NT2/D1 (cell line): ENCODE measurements at regions not wholly inside any gene's neighbourhood (a gene's known extent, or its start where the extent isn't known, plus 50 kb on each side); places are given as distances from the start of the nearest gene placed in this dataset.

Experiments used
- DNase-seq: peaks from one replicate; pipeline ENCODE4 v3.0.0-alpha.2; 2011; ENCODE audit warnings: low read depth, low spot score
- H3K27me3 ChIP-seq: 2 replicates; pipeline ENCODE4 v1.6.0; 2011; ENCODE audit warnings: mild to moderate bottlenecking; ENCODE audit not compliant: insufficient read length, insufficient read depth
- H3K36me3 ChIP-seq: 2 replicates; pipeline ENCODE4 v1.6.1; 2011; ENCODE audit warnings: mild to moderate bottlenecking, low read length, mixed read lengths; ENCODE audit not compliant: insufficient read depth, insufficient read length
- H3K4me1 ChIP-seq: 2 replicates; pipeline ENCODE4 v1.5.1; 2011; ENCODE audit not compliant: insufficient read depth, insufficient read length
- H3K4me3 ChIP-seq: 2 replicates; pipeline ENCODE4 v1.5.1; 2011; ENCODE audit warnings: low read depth; ENCODE audit not compliant: insufficient read length
- H3K9ac ChIP-seq: 2 replicates; pipeline ENCODE4 v1.6.0; 2011; ENCODE audit warnings: low read depth; ENCODE audit not compliant: insufficient read length
- H3K9me3 ChIP-seq: 2 replicates; pipeline ENCODE4 v1.5.1; 2011; ENCODE audit warnings: mild to moderate bottlenecking, low read length; ENCODE audit not compliant: insufficient read depth
- SUZ12 ChIP-seq: IDR thresholded peaks from 2 replicates; pipeline ENCODE4 v1.6.1; 2011; ENCODE audit not compliant: insufficient read length, insufficient read depth; ENCODE audit errors: extremely low read depth
- YY1 ChIP-seq: IDR thresholded peaks from 2 replicates; pipeline ENCODE4 v1.6.1; 2011; ENCODE audit not compliant: insufficient read length, insufficient read depth
- ZNF274 ChIP-seq: IDR thresholded peaks from 2 replicates; pipeline ENCODE4 v1.6.1; 2011; ENCODE audit warnings: mild to moderate bottlenecking, low read depth, low read length

DNA sequence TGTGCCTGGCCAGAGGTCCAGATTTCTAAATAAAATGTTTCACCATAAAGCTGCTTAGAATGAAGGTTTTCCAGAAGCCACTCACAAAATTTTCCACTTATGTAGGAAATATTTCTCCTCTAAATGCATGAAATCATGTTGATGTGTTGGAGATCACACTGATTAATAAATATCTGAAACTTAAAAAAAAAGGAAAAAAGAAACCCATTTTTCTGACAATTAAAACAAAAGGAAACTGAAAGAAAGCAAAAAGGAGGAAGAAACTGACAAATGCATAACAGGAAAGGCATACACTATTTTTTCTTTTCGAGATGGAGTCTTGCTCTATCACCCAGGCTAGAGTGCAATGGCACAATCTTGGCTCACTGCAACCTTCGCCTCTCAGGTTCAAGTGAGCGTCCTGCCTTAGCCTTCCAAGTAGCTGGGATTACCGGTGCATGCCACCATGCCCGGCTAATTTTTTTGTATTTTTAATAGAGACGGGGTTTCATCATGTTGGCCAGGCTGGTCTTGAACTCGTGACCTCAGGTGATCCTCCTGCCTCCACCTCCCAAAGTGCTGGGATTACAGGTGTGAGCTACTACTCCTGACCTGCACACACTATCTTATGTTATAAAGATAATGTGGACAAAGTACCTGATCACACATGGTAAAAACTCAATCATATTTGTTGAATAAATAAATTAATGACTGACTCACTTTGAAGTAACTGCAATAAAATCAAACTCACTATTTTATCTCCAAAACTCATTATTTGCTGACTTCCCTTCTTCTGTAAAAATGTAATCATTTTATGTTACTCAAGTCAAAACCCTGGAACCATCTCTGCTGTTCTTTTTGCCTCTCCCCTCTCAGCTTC lies 149.8 kb upstream of the NR5A2 start:
- H3K9ac ChIP-seq = no peak overlapping the region
- TF ChIP-seq ZNF274 = no peak
- TF ChIP-seq SUZ12 = no peak
- no peak for TF ChIP-seq YY1
- H3K36me3 ChIP-seq = no peaks in the 10 kb centered on the region
- no peak overlapping the region for H3K4me3 ChIP-seq
- DNase-seq = no peak
- no peaks in the 10 kb centered on the region for H3K4me1 ChIP-seq
- H3K9me3 ChIP-seq = no peaks in the 10 kb centered on the region
- no peaks in the 10 kb centered on the region for H3K27me3 ChIP-seq

DNA sequence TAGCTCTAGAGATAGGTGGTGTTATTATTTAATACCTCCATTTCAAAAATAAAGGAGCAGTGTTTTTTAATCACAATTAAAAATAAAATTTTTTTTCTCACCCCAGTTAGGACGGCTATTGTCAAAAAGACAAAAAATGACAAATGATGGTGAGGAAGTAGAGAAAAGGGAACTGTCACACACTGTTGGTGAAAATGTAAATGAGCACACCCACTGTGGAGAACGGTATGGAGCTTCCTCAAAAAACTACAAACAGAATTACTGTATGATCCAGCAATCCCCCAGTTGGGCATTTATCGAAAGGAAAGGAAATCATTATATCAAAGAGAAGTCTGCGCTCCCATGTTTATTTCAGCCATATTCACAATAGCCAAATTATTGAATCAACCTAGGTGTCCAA lies 148.7 kb upstream of the NR5A2 start:
- TF ChIP-seq SUZ12 (no peak), ZNF274 (no peak), YY1 (no peak)
- H3K27me3 ChIP-seq = no peaks in the 10 kb centered on the region

DNA sequence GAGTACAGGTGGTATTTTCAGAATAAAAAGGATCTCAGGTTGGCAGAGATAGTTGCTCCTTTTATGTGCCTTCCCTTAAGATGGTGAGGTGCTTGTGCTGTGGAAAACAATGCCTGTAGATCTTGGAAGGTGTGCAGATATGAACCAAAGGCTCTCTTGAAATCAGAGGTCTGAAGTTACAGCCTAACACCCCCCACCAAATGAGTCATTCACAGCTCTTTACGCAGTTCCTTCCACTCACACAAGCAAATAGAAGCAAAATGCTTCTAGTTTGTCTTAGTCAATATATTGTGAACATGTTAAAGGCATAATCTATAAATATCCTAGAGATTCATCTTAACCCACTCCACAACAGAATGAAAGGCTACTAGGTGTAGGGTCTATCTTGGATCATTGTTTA lies 128.9 kb upstream of the NR5A2 start:
- DNase-seq = no peak
- no peak overlapping the region for H3K9ac ChIP-seq
- TF ChIP-seq SUZ12 = no peak
- TF ChIP-seq ZNF274 = no peak
- no peak for TF ChIP-seq YY1
- no peaks in the 10 kb centered on the region for H3K27me3 ChIP-seq
- H3K4me1 ChIP-seq = no peaks in the 10 kb centered on the region
- H3K4me3 ChIP-seq = no peak overlapping the region
- no peaks in the 10 kb centered on the region for H3K36me3 ChIP-seq
- peaks cover 8% of the 10 kb centered on the region for H3K9me3 ChIP-seq

More for the DNA sequence above, 148.7 kb upstream of the NR5A2 start:
- Histone ChIP-seq H3K4me3 (no peak overlapping the region), H3K36me3 (no peaks in the 10 kb centered on the region), H3K9ac (no peak overlapping the region), H3K4me1 (no peaks in the 10 kb centered on the region), H3K9me3 (no peaks in the 10 kb centered on the region)
- no peak for DNase-seq

DNA sequence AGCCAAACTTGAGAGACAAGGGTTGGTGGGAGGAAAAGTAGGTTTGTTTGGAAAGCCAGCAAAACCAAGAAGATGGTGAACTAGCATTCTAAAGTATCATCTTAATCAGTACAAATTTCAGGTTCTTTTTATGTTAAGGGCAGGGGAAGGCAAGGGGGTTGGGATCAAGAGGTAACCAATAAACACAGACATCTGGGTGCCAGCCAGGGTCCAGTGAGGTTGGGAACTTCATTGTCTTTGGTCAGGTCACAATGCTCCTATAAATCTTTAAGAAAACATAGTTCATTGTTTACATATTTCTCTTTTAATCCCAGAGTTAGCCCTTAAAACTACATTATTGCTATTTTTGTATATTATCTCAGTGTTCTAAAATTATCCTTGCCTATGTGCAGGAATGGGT lies 126.2 kb upstream of the NR5A2 start:
- H3K9me3 ChIP-seq = peaks cover 20% of the 10 kb centered on the region
- H3K9ac ChIP-seq = no peak overlapping the region
- no peaks in the 10 kb centered on the region for H3K27me3 ChIP-seq
- H3K4me3 ChIP-seq = no peak overlapping the region
- no peak for DNase-seq
- H3K4me1 ChIP-seq = no peaks in the 10 kb centered on the region
- TF ChIP-seq YY1 = no peak
- no peak for TF ChIP-seq SUZ12
- TF ChIP-seq ZNF274 = no peak
- no peaks in the 10 kb centered on the region for H3K36me3 ChIP-seq

DNA sequence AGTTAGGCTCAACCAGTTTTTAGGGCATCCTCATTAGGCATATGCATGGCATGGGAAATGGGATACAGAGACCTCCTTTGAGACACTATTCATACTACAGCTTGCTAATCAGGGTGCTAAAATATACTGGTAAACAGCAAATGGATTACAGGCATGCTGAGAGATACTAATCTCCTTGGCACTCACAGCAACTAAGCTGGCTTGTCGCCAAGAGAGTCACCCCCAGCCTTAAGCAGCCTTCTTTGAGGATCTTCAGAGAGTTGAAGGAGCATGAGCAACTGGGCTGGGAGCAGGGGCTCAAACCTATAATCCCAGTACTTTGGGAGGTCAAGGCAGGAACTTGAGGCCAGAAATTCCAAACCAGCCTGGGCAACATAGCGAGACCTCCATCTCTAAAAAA lies 120.1 kb upstream of the NR5A2 start:
- TF ChIP-seq SUZ12 (no peak), YY1 (no peak), ZNF274 (no peak)
- Histone ChIP-seq H3K4me3 (no peak overlapping the region), H3K27me3 (no peaks in the 10 kb centered on the region), H3K4me1 (no peaks in the 10 kb centered on the region), H3K36me3 (no peaks in the 10 kb centered on the region), H3K9ac (no peak overlapping the region), H3K9me3 (peaks cover 15% of the 10 kb centered on the region)
- no peak for DNase-seq

DNA sequence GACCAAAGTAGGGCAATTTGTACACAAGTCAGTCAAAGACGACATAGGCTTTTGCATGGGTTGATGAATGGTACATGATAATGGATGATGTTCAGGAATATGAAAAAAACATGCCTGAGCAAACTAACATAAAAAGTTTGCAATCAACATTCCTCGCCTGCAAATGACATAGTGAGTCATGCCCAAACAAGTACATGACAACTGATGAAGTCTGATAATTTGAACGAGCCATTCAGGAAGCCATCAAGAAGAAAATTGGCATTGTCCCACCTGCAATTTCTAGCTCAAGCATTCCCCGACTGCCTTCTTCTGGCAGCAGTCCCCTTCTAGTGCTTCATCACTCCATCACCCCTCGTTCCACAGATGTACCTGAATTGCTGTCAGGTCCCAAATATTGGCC lies 118.4 kb upstream of the NR5A2 start:
- TF ChIP-seq SUZ12 (no peak), YY1 (no peak), ZNF274 (no peak)
- Histone ChIP-seq H3K4me3 (no peak overlapping the region), H3K27me3 (no peaks in the 10 kb centered on the region), H3K36me3 (no peaks in the 10 kb centered on the region), H3K4me1 (no peaks in the 10 kb centered on the region), H3K9ac (no peak overlapping the region), H3K9me3 (peaks cover 15% of the 10 kb centered on the region)
- DNase-seq = no peak

DNA sequence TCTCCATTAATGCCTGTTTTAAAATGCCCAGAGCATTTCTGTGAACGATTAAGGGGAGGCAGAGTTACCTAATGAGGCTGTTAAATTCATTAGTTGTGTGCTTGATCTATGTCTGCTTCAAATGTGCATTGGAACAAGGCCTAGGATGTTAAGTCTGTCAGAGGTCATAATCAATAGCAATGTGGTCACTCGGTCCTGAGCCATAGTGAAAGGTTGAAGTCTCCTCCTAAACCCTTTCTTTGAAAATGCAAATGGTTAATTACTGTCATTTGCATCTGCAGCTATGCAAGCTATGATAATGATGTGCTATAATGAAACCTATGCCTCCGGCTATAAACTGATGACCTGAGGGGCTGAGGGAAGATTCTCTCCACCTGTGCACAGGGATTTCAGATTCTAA lies 114.2 kb upstream of the NR5A2 start:
- H3K4me3 ChIP-seq = no peak overlapping the region
- no peaks in the 10 kb centered on the region for H3K36me3 ChIP-seq
- TF ChIP-seq YY1 = no peak
- TF ChIP-seq SUZ12 = no peak
- TF ChIP-seq ZNF274 = no peak
- H3K9ac ChIP-seq = no peak overlapping the region
- DNase-seq = no peak
- H3K4me1 ChIP-seq = no peaks in the 10 kb centered on the region
- H3K27me3 ChIP-seq = no peaks in the 10 kb centered on the region
- H3K9me3 ChIP-seq = no peaks in the 10 kb centered on the region
